GM21619 (cell line): ENCODE measurements at regions not wholly inside any gene's neighbourhood (a gene's known extent, or its start where the extent isn't known, plus 50 kb on each side); places are given as distances from the start of the nearest gene placed in this dataset.
A peak's percentile ranks its signal among the peaks of the same experiment; 100 is the strongest.
"Not testable (repeated sequence)": the region's sequence is repeated elsewhere in the genome, so short reads cannot be mapped to it uniquely, and the experiment has no call there.

ENCODE experiments used
- ATAC-seq: cut with Tn5 transposase; IDR thresholded peaks from one replicate; pipeline ENCODE4 v1.9.1; 2021; ENCODE audit not compliant: unreplicated experiment

DNA sequence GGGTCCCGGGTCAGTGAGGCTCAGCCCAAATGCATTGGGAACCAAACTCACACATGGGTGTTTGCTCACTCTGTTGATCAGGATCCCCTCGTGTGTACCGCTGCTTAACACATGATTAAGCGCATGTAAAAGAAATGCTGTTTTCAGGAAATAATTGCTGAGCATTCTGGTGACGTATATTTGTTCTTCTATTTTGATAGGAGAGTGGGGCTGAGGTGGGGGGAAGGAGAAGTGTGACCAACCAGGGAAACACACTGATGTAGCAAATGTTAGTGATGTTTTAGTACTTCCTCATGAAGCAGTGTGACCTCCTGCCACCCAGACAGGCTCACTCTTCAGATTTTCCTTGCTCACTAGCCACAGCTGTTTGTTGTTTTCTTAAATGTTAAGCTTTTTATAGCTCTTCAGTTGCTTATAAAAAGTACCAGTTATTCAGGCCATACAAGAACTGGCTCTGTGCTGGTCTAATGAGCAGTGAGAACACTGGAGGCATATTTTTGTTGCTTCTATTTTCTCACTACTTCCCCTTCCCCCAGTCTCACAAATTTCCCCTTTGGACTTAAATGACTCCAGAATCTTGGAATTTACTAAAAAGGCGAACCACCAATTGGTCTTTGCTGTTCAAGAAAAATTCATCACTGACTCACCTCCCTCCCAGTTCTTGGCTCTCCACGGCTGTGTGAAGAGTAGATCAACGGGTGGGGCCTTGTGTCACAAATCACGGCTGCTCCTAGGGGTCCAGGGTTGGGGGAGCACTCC lies 79.2 kb upstream of the BACH2 start:
- ATAC-seq, result no peak

GRCh38 chr6:90374201-90374600 lies 77.6 kb upstream of the BACH2 start:
- ATAC-seq, result no peak

DNA sequence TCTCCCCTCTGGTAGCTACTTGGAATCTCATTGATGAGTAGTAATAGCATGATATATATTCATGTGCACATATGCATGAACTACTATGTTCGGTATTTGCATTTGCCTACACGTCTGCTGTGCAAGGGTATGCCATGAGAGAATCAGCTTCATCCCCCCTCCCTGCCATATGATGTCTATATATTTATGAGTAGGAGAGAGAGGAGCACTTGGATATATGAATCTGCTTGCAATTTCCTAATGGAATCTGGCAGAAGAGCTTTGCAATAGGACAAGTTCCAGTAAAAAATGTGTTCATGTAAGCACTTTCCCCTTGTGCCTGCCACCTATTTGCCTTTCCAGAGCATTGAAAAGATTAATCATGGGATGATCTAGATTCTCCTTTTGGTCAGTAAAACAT lies 76.2 kb upstream of the BACH2 start:
- no peak for ATAC-seq

DNA sequence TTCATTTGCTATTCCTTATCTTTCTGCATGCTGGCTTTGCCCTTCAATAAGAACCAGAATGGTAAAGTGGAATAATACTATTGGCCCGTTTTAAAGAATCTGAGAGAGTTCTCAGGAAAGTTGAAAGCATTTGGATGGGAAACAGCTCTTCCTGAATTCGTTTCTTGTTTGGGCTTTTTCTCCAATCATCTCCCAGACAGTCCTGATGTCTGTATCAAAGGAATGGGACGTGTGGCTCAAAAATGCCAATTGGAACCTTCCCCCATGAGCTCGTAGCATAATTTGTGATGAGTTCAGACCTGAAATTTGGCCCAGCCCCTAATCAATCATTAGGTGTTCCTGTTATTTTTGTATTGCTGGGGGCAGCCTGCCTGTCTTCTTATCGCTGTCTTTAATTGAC lies 75.8 kb upstream of the BACH2 start:
- no peak for ATAC-seq

- ATAC-seq, result no peak
Observed at GRCh38 chr6:90370493-90370959, 73.9 kb upstream of the BACH2 start.

DNA sequence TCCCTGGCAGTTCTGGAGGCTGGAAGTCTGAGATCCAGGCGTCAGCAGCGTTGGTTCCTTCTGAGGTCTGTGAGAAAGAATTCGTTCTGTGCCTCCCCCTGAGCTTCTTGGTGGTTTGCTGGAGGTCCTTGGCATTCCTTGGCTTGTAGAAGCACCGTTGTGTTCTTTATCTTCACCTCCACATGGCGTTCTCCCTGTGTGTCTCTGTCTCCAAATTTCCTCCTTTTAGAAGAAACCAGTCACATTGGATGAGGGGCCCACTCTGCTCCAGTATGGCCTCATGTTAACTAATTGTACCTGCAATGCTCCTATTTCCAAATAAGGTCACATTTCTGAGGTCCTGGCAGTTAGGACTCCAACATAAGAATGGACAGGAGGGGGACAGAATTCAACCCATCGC lies 73.0 kb upstream of the BACH2 start:
- no peak for ATAC-seq

- ATAC-seq, result peak; percentile 99
Observed at GRCh38 chr6:90369024-90369519, 72.4 kb upstream of the BACH2 start.

DNA sequence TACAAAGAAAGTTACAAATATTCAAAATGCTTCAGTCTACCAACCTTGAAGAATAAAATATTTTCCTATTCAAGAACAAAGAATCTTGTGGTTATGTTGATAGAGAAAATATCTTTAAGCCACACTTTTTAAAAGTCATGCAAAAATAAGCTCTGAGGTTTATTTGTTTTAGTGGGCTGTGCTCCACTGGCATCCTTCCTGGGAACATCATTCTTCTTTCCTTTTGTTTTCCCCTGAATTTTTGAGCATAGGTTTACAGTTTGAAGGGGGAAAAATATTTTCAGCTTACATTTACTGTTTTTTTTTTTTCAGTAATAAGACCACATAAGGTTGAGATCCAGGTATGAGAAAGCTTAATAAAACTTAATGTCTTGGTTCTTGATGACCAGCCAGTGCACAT lies 72.0 kb upstream of the BACH2 start:
- no peak for ATAC-seq

DNA sequence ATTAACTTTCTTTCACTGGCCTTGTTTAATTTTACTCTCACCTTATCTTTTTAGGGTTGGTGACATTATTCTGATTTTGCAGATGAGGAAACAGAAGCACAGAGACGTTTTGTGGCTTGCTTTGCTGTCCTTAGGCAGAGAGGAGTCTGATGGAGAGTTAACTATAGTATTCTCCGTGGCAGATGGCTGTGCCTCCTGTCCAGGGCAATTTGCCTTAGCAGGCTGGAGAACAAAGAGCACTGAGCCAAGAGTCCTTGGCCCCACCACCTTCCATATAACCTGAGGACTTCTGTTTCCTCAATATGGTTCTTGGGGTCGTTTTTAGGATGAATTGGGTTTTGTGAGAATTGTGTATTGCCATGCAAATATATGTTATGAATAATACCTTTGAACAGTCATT lies 71.4 kb upstream of the BACH2 start:
- no peak for ATAC-seq

DNA sequence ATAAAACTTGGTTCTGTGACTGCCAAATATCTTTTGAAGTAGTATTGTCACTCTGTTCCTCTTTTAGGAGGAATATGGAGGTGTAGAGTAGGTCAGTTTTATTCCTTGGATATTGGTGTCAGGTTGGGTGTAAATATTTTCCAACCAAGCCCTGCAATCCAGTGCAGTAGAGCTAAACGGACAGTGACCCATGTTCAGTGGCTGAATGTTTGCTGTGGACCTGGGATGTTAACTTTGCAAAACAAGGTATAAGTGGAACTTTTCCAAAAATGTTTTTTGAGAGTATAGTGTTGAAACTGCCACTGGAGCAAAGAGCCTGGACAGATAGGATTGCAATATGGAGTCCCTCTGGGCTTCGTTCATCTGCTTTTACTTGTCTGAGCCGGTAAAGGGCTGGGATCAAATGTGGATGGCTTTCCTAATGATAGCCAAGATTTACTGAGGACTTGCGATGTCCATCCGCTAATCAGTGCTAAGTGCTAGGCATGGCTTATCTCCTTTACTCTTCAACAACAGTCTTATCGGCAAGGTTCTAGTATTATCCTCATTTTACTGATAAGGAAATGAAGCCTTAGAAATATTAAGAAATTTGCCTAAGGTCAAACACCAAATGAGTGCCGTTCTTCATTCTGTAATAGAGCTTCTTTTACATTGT lies 69.0 kb upstream of the BACH2 start:
- no peak for ATAC-seq

- no peak for ATAC-seq
Observed at GRCh38 chr6:90365002-90365401, 68.4 kb upstream of the BACH2 start.

DNA sequence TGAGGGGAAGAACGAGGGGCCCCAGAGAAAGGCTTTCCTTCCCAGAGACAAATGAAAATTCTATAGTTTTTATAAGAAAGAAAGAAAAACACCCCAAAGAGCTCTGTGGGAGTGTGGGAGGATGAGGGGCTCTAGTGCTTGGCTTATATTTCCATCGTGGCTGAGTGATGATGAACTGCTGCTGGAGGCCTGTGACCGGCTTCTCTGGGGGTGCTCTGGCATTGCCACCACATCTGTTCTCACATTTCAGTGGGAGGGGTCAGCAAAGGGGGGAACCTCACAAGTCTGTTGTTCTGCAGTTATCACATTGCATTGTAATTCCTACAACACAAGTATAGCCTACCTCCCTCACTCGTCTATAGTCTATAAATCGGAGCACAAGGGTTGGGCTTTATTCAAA lies 67.6 kb upstream of the BACH2 start:
- no peak for ATAC-seq

DNA sequence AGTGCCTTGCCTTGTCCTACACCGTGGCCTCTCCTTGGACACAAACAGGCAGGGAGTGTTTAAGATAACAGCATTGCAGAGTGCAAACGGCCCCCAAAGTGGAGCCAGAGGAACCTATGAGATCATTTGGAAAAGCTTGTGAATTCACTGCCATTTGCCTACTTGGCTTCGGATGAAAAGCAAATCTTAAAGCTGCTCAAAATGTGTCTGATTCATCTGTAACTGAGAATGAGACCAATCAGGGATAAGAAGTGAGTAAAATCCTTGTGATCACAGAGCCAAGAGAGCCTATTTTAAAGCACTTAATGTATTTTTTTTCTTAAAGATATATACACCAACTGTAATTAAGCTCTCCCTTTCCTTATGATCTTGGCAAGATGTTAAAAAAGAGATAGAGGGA lies 65.7 kb upstream of the BACH2 start:
- no peak for ATAC-seq

GRCh38 chr6:90361174-90361573 lies 64.5 kb upstream of the BACH2 start:
- ATAC-seq, result no peak

DNA sequence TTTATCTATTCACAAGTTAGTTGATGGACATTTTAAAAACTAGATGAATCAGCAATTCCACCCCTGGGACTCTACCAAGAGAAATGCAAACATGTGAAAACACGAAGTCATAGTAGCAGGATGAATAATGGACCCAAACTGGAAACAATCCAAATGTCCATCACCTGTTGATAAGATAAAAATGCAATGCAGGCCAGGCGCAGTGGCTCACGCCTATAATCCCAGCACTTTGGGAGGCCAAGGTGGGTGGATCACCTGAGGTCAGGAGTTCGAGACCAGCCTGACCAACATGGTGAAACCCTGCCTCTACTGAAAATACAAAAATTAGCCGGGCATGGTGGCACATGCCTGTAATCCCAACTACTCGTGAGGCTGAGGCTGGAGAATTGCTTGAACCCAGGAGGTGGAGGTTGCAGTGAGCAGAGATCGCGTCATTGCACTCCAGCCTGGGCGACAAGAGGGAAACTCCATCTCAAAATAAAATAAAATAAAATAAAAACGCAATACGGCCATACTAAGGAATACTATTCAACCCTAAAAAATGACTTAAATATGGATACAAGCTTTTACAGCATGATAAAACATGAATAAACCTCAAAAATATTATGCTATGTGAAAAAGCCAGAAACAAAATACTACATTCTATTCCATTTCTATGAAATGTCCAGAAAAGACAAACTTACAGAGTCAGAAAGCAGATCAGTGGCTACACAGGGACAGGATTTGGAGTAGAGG lies 61.6 kb upstream of the BACH2 start:
- ATAC-seq, result not testable (repeated sequence)

- no peak for ATAC-seq
Observed at GRCh38 chr6:90356012-90356421, 59.4 kb upstream of the BACH2 start.

GRCh38 chr6:90354961-90355360 lies 58.3 kb upstream of the BACH2 start:
- no peak for ATAC-seq

GRCh38 chr6:90351696-90352095 lies 55.1 kb upstream of the BACH2 start:
- no peak for ATAC-seq

DNA sequence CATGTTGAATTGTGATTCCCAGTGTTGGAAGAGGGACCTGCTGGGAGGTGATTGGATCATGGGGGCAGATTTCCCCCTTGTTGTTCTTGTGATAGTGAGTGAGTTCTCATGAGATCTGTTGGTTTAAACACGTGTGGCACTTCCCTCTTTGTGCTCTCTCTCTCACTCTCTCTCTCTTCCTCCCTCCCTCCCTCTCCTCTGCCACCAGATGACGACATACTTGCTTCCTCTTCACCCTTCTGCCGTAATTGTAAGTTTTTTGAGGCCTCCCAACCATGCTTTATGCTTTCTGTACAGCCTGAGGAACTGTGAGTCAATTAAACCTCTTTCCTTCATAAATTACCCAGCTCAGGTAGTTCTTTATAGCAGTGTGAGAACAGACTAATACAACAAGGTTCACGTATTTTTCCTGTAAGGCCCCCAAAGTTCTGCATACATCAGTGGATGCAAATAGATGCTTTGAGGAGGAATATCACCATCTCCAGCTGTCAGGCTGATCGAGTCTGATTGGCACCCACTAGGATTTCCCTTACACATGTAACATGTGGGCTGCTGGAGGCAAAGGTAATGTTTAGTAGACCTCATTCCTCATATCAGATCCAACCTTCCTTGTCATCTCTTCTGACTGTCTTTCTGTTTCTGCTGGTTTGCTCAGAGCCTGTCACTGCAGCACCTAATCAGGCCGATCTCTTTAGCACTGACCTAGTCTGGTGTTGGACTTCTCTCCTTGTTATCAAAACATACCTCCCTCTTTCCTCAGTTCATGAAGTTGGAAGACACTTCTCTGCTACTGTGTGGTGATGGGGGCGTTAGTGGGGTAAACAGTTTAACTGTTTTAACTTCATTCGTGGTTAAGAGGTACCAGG lies 54.3 kb upstream of the BACH2 start:
- no peak for ATAC-seq

GRCh38 chr6:90347411-90347851 lies 50.8 kb upstream of the BACH2 start:
- no peak for ATAC-seq

DNA sequence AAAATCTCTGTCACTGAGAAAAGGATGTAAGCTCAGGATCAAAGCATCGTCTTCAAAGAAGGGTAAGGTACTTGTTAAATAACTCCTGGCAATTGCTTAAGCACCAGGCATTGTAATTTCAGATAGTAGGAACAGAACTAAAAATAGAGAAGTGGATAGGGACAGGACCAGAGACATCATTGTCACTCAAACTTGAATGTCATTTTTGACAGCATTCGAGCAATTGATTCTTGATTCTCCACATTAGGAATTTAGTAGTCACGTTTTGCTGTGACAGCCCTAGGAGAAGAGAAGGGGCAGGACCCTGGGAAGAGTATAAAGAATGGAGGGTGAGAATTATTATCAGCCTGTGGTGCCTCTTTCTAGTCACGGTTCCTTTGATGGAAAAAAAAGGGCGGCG lies 50.1 kb upstream of the BACH2 start:
- no peak for ATAC-seq
